ENCODE measurements at regions not wholly inside any gene's neighbourhood (a gene's known extent, or its start where the extent isn't known, plus 50 kb on each side); places are given as distances from the start of the nearest gene placed in this dataset.

DNA sequence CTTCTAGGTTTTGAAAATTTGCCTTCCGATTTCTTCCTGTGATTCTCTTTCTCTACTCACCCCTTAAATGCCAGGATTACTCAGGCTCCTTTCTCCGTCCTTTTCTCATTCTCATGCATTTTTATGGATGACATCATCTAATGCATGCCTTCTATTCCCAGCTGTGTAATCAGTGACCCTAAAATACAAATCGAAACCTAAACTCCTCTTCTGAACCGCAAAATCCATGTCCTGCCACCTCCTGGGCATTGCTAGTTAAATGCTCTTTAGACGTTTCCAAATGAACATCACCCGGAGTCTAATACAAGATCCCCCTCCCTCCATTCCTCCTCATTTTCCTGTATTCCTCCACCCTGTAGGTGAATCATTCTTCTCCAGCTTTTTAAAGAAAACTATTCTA, 1703.1 kb upstream of the FLRT2 start:
- DNase-seq (ENCODE audit: low spot score), result no peak
- intact Hi-C loops (cut with DNase I), result no loop called here
- H3K27me3 ChIP-seq (replicated peaks; ENCODE audit: insufficient read depth), result no peaks in the 10 kb centered on the region
- no peak overlapping the region for H3K27ac ChIP-seq
- WGBS, result 74% methylated on average over 6 of the region's 6 CpGs
- H3K4me1 ChIP-seq (replicated peaks), result no peaks in the 10 kb centered on the region
- no peaks in the 10 kb centered on the region for H3K9me3 ChIP-seq
- H3K36me3 ChIP-seq, result no peaks in the 10 kb centered on the region
- H3K4me3 ChIP-seq, result no peak overlapping the region
- no peak for TF ChIP-seq POLR2AphosphoS5 (IDR thresholded peaks at IDR 0.05)
- TF ChIP-seq POLR2A (IDR thresholded peaks at IDR 0.05), result no peak
- TF ChIP-seq, protein P1, sequence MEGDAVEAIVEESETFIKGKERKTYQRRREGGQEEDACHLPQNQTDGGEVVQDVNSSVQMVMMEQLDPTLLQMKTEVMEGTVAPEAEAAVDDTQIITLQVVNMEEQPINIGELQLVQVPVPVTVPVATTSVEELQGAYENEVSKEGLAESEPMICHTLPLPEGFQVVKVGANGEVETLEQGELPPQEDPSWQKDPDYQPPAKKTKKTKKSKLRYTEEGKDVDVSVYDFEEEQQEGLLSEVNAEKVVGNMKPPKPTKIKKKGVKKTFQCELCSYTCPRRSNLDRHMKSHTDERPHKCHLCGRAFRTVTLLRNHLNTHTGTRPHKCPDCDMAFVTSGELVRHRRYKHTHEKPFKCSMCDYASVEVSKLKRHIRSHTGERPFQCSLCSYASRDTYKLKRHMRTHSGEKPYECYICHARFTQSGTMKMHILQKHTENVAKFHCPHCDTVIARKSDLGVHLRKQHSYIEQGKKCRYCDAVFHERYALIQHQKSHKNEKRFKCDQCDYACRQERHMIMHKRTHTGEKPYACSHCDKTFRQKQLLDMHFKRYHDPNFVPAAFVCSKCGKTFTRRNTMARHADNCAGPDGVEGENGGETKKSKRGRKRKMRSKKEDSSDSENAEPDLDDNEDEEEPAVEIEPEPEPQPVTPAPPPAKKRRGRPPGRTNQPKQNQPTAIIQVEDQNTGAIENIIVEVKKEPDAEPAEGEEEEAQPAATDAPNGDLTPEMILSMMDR (IDR thresholded peaks at IDR 0.05), result no peak

DNA sequence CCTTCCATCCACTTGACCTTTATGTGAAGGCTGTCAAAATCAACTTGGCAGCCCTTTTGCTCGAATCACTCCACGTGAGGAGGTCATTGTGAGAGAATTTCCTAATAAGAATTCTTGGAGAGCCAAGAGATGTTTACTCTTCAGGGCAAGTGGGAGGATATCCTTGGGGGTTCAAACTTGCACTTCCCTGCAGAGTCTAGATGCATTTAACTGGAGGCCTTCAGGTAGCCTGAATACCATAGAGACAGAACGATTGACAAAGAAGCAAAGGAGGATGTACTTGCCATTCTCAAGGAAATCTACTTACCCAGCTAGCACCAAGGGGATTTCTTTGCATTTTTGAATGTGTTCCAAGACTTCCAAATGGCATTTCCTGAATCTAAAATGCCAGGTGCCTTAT, 1702.6 kb upstream of the FLRT2 start:
- H3K27me3 ChIP-seq (replicated peaks; ENCODE audit: insufficient read depth), result no peaks in the 10 kb centered on the region
- no peak for DNase-seq (ENCODE audit: low spot score)
- H3K9me3 ChIP-seq, result no peaks in the 10 kb centered on the region
- 38% methylated on average over 3 of the region's 3 CpGs for WGBS
- H3K4me3 ChIP-seq, result no peak overlapping the region
- intact Hi-C loops (cut with DNase I), result no loop called here
- TF ChIP-seq POLR2AphosphoS5 (IDR thresholded peaks at IDR 0.05) (no peak), POLR2A (IDR thresholded peaks at IDR 0.05) (no peak)
- TF ChIP-seq, protein P1 (IDR thresholded peaks at IDR 0.05), result no peak
- H3K27ac ChIP-seq, result no peak overlapping the region
- no peaks in the 10 kb centered on the region for H3K4me1 ChIP-seq (replicated peaks)
- H3K36me3 ChIP-seq, result no peaks in the 10 kb centered on the region

DNA sequence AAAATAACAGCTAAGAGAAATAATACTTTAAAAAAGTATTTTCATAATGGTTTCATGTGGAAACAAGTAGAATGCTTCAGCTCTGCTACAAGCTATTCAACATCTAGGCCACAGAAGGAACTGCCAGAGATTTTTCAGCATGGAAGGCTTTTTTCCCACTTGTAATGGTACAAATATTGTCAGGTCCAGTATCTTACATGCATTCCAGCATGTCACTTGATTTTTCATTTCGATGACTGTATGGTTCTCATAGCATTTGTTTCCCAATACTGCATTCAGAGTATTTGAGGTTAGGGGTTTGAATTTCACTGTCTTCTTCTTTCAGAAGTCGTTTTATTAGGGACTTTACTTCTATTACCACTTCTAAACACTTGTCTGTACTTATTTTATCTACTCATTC, 1701.5 kb upstream of the FLRT2 start:
- Histone ChIP-seq H3K4me1 (replicated peaks) (no peaks in the 10 kb centered on the region), H3K27me3 (replicated peaks; ENCODE audit: insufficient read depth) (no peaks in the 10 kb centered on the region), H3K9me3 (no peaks in the 10 kb centered on the region), H3K36me3 (no peaks in the 10 kb centered on the region), H3K27ac (no peak overlapping the region), H3K4me3 (no peak overlapping the region)
- TF ChIP-seq POLR2A (IDR thresholded peaks at IDR 0.05), result no peak
- no peak for TF ChIP-seq POLR2AphosphoS5 (IDR thresholded peaks at IDR 0.05)
- TF ChIP-seq, protein P1 (IDR thresholded peaks at IDR 0.05), result no peak
- intact Hi-C loops (cut with DNase I), result no loop called here
- no peak for DNase-seq (ENCODE audit: low spot score)
- 59% methylated on average over 2 of the region's 2 CpGs for WGBS

DNA sequence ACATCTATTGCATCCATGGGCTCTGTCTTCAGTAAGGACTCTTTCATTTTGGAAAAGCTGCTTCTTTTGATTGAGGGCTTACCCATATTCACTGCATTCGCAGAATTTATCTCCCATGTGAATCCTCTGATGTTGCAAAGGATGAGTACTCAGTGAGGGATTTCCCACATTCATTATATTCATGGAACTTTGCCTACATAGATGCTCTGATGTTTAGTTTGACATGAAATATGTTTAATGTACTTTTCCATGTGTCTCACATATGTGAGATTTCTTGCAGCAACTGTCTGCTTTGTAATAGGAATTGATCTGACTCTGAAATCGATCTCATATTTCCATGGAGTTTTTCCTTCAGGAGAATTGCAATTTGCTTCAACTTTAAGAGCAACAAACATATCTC, 1699.6 kb upstream of the FLRT2 start:
- whole genome bisulfite sequencing, result 88% methylated on average over 2 of the region's 2 CpGs
- Histone ChIP-seq H3K9me3 (no peaks in the 10 kb centered on the region), H3K36me3 (no peaks in the 10 kb centered on the region), H3K4me1 (replicated peaks) (no peaks in the 10 kb centered on the region), H3K4me3 (no peak overlapping the region), H3K27ac (no peak overlapping the region), H3K27me3 (replicated peaks; ENCODE audit: insufficient read depth) (no peaks in the 10 kb centered on the region)
- TF ChIP-seq, protein P1 (IDR thresholded peaks at IDR 0.05), result no peak
- no peak for TF ChIP-seq POLR2A (IDR thresholded peaks at IDR 0.05)
- TF ChIP-seq POLR2AphosphoS5 (IDR thresholded peaks at IDR 0.05), result no peak
- DNase-seq (ENCODE audit: low spot score), result no peak
- intact Hi-C loops (cut with DNase I), result no loop called here

DNA sequence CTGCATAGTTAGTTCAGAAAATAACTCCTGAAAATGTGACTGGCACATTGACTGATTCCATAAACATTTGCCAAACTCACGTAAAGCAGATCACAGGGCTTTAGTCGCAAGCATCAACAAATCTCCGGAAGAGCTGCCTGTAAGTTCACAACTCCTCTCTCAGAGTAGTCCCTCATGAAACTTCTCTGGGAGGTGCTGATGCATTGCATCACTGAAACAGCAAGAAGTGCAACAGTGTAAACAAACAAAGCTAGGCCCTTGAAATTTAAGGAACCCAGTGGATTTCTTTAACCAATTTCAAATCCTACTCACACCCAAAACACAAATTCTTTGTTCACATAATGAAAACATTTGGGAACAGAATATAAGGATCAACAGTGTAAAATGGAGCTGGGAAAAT, 1691.7 kb upstream of the FLRT2 start:
- no peaks in the 10 kb centered on the region for H3K9me3 ChIP-seq
- no peak overlapping the region for H3K27ac ChIP-seq
- 82% methylated on average over 3 of the region's 3 CpGs for WGBS
- H3K36me3 ChIP-seq, result no peaks in the 10 kb centered on the region
- DNase-seq (ENCODE audit: low spot score), result no peak
- H3K4me3 ChIP-seq, result no peak overlapping the region
- no peaks in the 10 kb centered on the region for H3K27me3 ChIP-seq (replicated peaks; ENCODE audit: insufficient read depth)
- intact Hi-C loops (cut with DNase I), result no loop called here
- no peak for TF ChIP-seq POLR2AphosphoS5 (IDR thresholded peaks at IDR 0.05)
- TF ChIP-seq, protein P1 (IDR thresholded peaks at IDR 0.05), result no peak
- no peaks in the 10 kb centered on the region for H3K4me1 ChIP-seq (replicated peaks)

Data from prostate gland (tissue), 2 donors.